Breast epithelium (tissue), 3 donors: ENCODE measurements at regions not wholly inside any gene's neighbourhood (a gene's known extent, or its start where the extent isn't known, plus 50 kb on each side); places are given as distances from the start of the nearest gene placed in this dataset.

Source experiments
- POLR2AphosphoS5 ChIP-seq, 3 donors: sonication (generic); formaldehyde crosslinking; IDR thresholded peaks; one replicate each; pipeline ENCODE4 v1.6.1; 2017; ENCODE audit warnings: antibody characterized with exemption in 3 of 3
- TF ChIP-seq, protein P1 (sequence below), 3 donors: fragments of 450-650 bp; IDR thresholded peaks; one replicate each; pipeline ENCODE4 v1.5.1; 2016 to 2017; ENCODE audit warnings: antibody characterized with exemption in 3 of 3, mild to moderate bottlenecking in 3 of 3, moderate library complexity in 3 of 3

DNA sequence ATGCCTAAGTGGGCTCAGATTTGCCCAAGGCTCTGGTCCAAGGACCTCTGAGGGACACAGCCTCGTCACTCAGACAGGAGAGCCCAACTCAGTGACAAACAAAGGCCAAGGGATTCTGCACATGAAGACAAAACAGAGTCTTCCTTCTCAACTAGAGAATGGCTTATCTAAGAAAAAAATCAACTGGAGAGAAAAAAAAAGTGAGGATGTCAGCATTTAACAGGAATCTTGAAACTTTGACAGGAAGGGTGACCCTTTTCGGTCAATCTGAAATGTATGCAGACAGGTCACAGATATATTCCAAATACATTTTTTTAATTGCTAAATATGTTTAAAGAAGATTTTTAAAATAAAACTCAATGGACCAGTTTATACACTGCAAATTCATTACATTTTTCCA is 154.5 kb downstream of the ETS2 start:
- TF ChIP-seq, protein P1, sequence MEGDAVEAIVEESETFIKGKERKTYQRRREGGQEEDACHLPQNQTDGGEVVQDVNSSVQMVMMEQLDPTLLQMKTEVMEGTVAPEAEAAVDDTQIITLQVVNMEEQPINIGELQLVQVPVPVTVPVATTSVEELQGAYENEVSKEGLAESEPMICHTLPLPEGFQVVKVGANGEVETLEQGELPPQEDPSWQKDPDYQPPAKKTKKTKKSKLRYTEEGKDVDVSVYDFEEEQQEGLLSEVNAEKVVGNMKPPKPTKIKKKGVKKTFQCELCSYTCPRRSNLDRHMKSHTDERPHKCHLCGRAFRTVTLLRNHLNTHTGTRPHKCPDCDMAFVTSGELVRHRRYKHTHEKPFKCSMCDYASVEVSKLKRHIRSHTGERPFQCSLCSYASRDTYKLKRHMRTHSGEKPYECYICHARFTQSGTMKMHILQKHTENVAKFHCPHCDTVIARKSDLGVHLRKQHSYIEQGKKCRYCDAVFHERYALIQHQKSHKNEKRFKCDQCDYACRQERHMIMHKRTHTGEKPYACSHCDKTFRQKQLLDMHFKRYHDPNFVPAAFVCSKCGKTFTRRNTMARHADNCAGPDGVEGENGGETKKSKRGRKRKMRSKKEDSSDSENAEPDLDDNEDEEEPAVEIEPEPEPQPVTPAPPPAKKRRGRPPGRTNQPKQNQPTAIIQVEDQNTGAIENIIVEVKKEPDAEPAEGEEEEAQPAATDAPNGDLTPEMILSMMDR (IDR thresholded peaks at IDR 0.05): no peak
- no peak for TF ChIP-seq POLR2AphosphoS5 (IDR thresholded peaks at IDR 0.05)
